ENCODE measurements at regions not wholly inside any gene's neighbourhood (a gene's known extent, or its start where the extent isn't known, plus 50 kb on each side); places are given as distances from the start of the nearest gene placed in this dataset.
"Not testable (repeated sequence)": the region's sequence is repeated elsewhere in the genome, so short reads cannot be mapped to it uniquely, and the experiment has no call there.

DNA sequence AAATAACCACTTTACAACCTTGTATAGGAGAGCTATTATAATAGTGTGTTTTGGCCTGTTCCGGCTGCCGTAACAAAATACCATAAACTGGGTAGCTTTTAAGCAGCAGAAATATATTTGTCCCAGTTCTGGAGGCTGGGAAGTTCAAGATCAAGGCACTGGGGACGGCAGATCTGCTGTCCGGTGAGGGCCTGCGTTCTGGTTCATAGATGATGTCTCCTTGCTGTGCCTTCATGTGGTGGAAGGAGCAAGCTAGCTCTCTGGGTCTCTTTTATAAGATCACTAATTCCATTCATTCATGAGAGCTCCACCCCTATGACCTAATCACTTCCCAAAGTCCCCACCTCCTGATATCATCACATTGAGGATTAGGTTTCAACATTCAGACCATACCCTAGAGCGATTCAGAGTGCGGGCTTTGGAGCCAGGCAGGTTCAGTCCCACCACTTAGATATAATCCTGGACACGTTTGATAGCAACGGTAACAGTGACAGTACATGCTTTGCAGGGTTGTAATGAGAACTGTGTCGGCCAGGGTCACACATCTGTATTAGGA, 76.2 kb upstream of the ZFHX3 start:
- Histone ChIP-seq H3K4me1 (ENCODE audit: control insufficient read depth, insufficient read depth, low read length) (peaks cover 7% of the 10 kb centered on the region), H3K36me3 (ENCODE audit: control insufficient read depth, insufficient read depth, low read length) (no peaks in the 10 kb centered on the region), H3K9me3 (replicated peaks; ENCODE audit: control insufficient read depth, low read depth, low read length) (peaks cover 4% of the 10 kb centered on the region), H3K27me3 (ENCODE audit: control insufficient read depth, insufficient read depth, low read length) (no peaks in the 10 kb centered on the region), H3K27ac (ENCODE audit: low read length) (no peak overlapping the region), H3K4me3 (ENCODE audit: low read length) (no peak overlapping the region)
- DNase-seq: peak; percentile 25
- WGBS (ENCODE audit: insufficient coverage): 95% methylated on average over 4 of the region's 10 CpGs

DNA sequence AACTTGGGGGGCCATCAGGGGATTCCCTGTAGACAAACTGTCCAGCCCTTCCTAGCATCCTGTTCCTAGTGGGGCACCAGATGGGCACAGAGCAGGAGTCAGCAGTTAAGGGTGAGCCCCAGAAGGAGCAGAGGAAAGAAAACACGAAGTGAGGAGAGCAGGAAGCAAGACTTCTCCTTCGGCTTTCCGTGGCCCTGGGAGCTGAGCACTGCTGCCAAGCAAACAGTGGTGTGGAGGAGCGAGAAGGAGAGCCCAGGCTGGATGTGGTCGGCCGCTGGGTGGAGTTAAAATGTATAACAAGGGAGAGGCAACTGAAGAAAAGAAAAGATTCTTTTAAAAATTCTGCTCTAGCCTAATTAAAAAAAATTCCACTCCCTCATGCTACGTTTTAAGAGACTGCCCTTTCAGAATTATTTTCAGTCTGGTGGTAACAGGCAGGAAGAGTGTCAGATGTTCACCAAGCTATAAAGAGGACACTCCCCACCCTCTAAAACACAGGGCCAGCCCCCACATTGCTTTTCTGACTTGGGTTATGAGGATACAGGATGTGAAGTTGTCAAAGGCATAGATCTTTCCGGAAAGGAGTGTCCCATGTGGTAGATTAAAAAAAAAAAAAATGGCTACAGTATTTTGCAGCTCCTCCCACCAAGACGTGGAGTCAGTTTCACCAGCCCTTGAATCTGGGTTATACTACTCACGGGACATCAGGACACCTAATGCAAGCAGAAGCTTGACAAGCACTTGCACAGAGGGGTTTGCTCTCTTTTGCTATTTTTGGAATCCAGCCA, 74.9 kb upstream of the ZFHX3 start:
- H3K36me3 ChIP-seq (ENCODE audit: control insufficient read depth, insufficient read depth, low read length): no peaks in the 10 kb centered on the region
- H3K27ac ChIP-seq (ENCODE audit: low read length): peak overlapping the region; percentile 49
- peaks cover 7% of the 10 kb centered on the region for H3K4me1 ChIP-seq (ENCODE audit: control insufficient read depth, insufficient read depth, low read length)
- no peaks in the 10 kb centered on the region for H3K27me3 ChIP-seq (ENCODE audit: control insufficient read depth, insufficient read depth, low read length)
- WGBS (ENCODE audit: insufficient coverage): 30% methylated on average over 4 of the region's 10 CpGs
- peak; percentile 79 for DNase-seq
- peaks cover 3% of the 10 kb centered on the region for H3K9me3 ChIP-seq (replicated peaks; ENCODE audit: control insufficient read depth, low read depth, low read length)
- H3K4me3 ChIP-seq (ENCODE audit: low read length): no peak overlapping the region

DNA sequence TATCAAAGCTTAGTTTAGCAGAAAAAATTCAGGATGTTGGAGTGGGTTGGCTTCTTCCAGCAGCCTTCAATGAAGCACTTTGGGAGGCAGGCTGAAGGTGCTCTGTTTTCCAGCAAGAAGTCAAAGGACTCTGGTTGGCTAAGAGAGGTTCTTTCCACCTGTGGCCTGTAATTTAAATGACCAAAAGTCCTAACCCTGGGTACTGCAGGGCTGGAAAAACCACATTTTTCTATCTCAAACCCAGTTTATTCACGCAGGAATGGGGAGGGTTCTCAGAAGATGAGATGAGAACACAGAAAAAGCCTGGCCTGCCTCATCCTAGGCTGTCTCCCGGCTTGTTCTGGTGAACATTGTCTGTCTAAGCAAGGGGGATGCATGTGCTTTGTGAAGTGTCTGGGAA, 68.6 kb upstream of the ZFHX3 start:
- 60% methylated on average over 1 of the region's 2 CpGs for WGBS (ENCODE audit: insufficient coverage)
- Histone ChIP-seq H3K27me3 (ENCODE audit: control insufficient read depth, insufficient read depth, low read length) (no peaks in the 10 kb centered on the region), H3K27ac (ENCODE audit: low read length) (no peak overlapping the region), H3K36me3 (ENCODE audit: control insufficient read depth, insufficient read depth, low read length) (no peaks in the 10 kb centered on the region), H3K4me3 (ENCODE audit: low read length) (no peak overlapping the region), H3K9me3 (replicated peaks; ENCODE audit: control insufficient read depth, low read depth, low read length) (peaks cover 3% of the 10 kb centered on the region), H3K4me1 (ENCODE audit: control insufficient read depth, insufficient read depth, low read length) (no peaks in the 10 kb centered on the region)
- DNase-seq: no peak

DNA sequence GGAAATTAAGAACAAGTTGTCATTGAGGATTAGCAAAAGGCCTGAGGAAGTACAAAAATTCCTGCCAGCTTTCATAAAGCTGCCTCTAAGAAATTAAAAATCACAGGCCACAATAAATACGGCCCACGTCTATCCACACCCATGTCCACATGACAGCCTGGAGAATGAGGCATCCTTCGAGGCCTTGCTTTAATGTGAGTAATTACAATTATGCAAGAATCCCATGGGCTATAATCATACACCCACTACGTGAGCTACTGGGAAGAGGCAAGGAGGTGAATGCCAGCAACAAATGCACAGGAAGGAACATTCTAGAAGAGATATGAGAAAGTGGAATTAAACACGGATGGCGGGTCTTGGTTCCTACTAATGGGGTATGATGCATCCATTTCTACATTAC, 65.4 kb upstream of the ZFHX3 start:
- no peak overlapping the region for H3K27ac ChIP-seq (ENCODE audit: low read length)
- DNase-seq: no peak
- WGBS (ENCODE audit: insufficient coverage): no CpG with 5 or more reads among the region's 6 CpGs
- no peak overlapping the region for H3K4me3 ChIP-seq (ENCODE audit: low read length)
- H3K36me3 ChIP-seq (ENCODE audit: control insufficient read depth, insufficient read depth, low read length): no peaks in the 10 kb centered on the region
- H3K27me3 ChIP-seq (ENCODE audit: control insufficient read depth, insufficient read depth, low read length): no peaks in the 10 kb centered on the region
- H3K4me1 ChIP-seq (ENCODE audit: control insufficient read depth, insufficient read depth, low read length): no peaks in the 10 kb centered on the region
- H3K9me3 ChIP-seq (replicated peaks; ENCODE audit: control insufficient read depth, low read depth, low read length): peaks cover 3% of the 10 kb centered on the region

DNA sequence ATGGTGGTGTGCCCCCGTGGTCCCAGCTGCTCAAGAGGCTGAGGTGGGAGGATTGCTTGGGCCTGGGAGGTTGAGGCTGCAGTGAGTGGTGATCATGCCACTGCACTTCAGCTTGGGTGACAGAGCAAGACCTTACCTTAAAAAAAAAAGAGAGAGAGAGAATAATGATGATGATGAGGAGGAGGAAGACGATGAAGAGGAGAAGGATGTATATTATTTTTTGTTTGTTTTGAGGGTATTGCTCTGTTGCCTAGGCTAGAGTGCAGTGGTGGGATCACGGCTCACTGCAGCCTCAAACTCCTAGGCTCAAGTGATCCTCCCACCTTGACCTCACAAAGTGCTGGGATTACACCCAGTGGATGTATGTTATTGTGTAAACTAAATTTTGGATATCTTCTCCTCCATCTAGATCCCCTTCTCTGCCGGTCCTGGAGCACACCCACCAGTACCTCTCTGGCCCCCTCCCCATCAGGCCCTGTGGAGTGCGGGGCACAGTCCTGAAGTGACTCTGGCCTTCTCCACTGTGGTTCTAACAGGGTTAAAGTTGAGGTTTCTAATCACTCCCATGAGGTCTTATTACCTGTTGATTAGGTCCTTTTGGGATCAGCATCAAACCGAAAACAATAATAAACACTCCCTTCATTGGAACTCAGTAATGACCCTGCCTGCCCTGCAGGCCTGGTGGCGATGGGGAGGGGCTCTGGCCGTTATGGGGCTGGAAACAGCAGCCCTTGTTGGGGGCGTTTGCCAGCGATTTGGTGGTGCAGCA, 60.5 kb upstream of the ZFHX3 start:
- no peak for DNase-seq
- no peak overlapping the region for H3K27ac ChIP-seq (ENCODE audit: low read length)
- H3K36me3 ChIP-seq (ENCODE audit: control insufficient read depth, insufficient read depth, low read length): no peaks in the 10 kb centered on the region
- WGBS (ENCODE audit: insufficient coverage): 51% methylated on average over 6 of the region's 10 CpGs
- H3K27me3 ChIP-seq (ENCODE audit: control insufficient read depth, insufficient read depth, low read length): no peaks in the 10 kb centered on the region
- no peak overlapping the region for H3K4me3 ChIP-seq (ENCODE audit: low read length)
- no peaks in the 10 kb centered on the region for H3K4me1 ChIP-seq (ENCODE audit: control insufficient read depth, insufficient read depth, low read length)
- no peaks in the 10 kb centered on the region for H3K9me3 ChIP-seq (replicated peaks; ENCODE audit: control insufficient read depth, low read depth, low read length)

DNA sequence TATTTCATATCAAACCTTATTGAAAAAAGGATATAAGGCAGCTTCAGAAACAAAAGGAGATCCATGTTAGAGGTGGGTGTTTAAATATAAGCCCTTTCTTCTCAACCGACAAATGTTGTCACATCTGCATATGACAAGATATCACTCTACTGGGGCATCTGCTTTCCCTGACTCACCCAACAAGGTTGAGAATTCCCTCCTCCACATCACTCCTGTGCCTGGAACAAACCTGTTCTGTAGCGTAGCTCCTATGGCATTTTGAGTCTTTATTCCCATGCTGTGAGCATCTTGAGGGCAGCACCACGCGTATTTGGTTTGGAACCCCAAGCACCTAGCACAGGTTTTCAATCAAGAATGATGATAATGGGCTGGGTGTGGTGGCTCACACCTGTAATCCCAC, 59.4 kb upstream of the ZFHX3 start:
- no peaks in the 10 kb centered on the region for H3K36me3 ChIP-seq (ENCODE audit: control insufficient read depth, insufficient read depth, low read length)
- H3K4me1 ChIP-seq (ENCODE audit: control insufficient read depth, insufficient read depth, low read length): no peaks in the 10 kb centered on the region
- DNase-seq: no peak
- no peak overlapping the region for H3K27ac ChIP-seq (ENCODE audit: low read length)
- 100% methylated on average over 1 of the region's 4 CpGs for WGBS (ENCODE audit: insufficient coverage)
- no peaks in the 10 kb centered on the region for H3K9me3 ChIP-seq (replicated peaks; ENCODE audit: control insufficient read depth, low read depth, low read length)
- H3K4me3 ChIP-seq (ENCODE audit: low read length): no peak overlapping the region
- H3K27me3 ChIP-seq (ENCODE audit: control insufficient read depth, insufficient read depth, low read length): no peaks in the 10 kb centered on the region

DNA sequence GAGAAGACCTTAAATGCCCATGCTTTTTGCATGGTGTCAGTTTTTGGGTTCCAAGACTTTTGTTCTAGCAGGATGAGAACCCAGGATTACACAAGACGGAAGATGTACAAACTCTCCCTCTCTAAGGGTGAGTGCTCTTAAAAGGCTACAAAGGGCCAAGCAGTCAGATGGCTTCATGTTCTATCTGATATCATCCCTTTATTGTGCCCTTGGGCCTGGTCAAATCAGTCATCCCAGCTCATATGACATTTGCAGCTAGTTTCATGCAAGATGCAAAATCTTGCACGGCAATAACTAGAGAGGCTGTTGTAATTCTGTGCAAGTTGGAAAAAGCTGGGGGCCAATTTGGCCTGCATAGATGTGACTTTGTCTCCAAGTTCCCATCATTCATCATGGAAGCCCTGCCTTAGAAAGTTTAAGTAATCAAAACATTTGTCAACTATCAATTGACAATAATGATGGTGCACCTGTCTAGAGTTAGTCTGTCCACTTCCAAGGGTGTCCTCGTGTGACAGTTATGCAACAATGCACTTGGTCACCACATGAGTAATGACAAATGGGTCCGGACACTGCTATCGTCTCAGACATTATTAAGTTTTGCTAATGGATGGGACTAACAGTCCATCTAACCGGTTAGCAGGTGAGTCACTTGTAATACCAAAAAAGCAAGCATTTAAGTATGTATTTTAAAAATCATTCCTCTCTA, 58.6 kb upstream of the ZFHX3 start:
- Histone ChIP-seq H3K4me3 (ENCODE audit: low read length) (no peak overlapping the region), H3K9me3 (replicated peaks; ENCODE audit: control insufficient read depth, low read depth, low read length) (no peaks in the 10 kb centered on the region), H3K27me3 (ENCODE audit: control insufficient read depth, insufficient read depth, low read length) (no peaks in the 10 kb centered on the region), H3K4me1 (ENCODE audit: control insufficient read depth, insufficient read depth, low read length) (no peaks in the 10 kb centered on the region), H3K36me3 (ENCODE audit: control insufficient read depth, insufficient read depth, low read length) (no peaks in the 10 kb centered on the region), H3K27ac (ENCODE audit: low read length) (no peak overlapping the region)
- WGBS (ENCODE audit: insufficient coverage): 80% methylated on average over 2 of the region's 6 CpGs
- DNase-seq: no peak

DNA sequence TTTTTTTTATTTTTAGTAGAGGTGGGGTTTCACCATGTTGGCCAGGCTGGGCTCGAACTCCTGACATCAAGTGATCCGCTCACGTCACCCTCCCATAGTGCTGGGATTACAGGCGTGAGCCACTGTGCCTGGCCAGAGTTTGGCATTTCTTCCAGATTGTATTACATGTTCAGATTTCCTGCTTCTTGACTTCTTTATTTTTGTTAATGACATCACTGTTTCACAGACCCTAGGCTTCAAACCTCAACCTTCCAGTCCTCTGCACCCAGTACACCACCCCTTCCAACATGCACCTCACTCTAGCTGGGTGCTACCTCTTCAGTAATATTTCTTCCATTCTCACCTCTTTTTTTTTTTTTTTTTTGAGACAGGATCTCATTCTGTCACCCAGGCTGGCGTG, 53.6 kb upstream of the ZFHX3 start:
- DNase-seq: no peak
- Histone ChIP-seq H3K9me3 (replicated peaks; ENCODE audit: control insufficient read depth, low read depth, low read length) (no peaks in the 10 kb centered on the region), H3K27ac (ENCODE audit: low read length) (no peak overlapping the region), H3K36me3 (ENCODE audit: control insufficient read depth, insufficient read depth, low read length) (no peaks in the 10 kb centered on the region), H3K27me3 (ENCODE audit: control insufficient read depth, insufficient read depth, low read length) (no peaks in the 10 kb centered on the region), H3K4me3 (ENCODE audit: low read length) (no peak overlapping the region), H3K4me1 (ENCODE audit: control insufficient read depth, insufficient read depth, low read length) (no peaks in the 10 kb centered on the region)
- 90% methylated on average over 4 of the region's 5 CpGs for WGBS (ENCODE audit: insufficient coverage)

DNA sequence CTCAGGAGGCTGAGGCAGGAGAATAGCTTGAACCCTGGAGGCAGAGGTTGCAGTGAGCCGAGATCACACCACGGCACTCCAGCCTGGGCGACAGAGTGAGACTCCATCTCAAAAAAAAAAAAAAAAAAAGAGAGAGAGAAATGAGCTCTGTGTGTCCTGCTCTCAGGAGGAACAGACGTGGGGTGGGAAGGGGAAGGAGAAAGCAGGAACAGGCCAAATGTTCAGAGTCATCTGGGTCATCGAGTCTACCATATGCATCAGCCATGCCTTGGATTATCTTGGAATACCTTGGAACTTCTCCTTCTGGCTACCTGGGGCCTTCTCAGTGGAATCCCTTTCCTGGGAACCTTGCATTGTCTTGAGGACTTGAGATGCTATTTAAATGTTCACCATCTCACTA, 51.7 kb upstream of the ZFHX3 start:
- H3K27ac ChIP-seq (ENCODE audit: low read length); H3K4me3 ChIP-seq (ENCODE audit: low read length); DNase-seq; H3K36me3 ChIP-seq (ENCODE audit: control insufficient read depth, insufficient read depth, low read length); H3K9me3 ChIP-seq (replicated peaks; ENCODE audit: control insufficient read depth, low read depth, low read length); H3K27me3 ChIP-seq (ENCODE audit: control insufficient read depth, insufficient read depth, low read length): not testable (repeated sequence)
- 83% methylated on average over 1 of the region's 5 CpGs for WGBS (ENCODE audit: insufficient coverage)
- peaks cover 10% of the 10 kb centered on the region for H3K4me1 ChIP-seq (ENCODE audit: control insufficient read depth, insufficient read depth, low read length)
